Psoas muscle (tissue), 7 donors: ENCODE measurements at regions not wholly inside any gene's neighbourhood (a gene's known extent, or its start where the extent isn't known, plus 50 kb on each side); places are given as distances from the start of the nearest gene placed in this dataset.

Experiments
- ATAC-seq, 4 donors: fragments of 200-7000 bp; cut with Tn5 transposase; one replicate each; pipeline ENCODE4 v1.9.1; 2020; ENCODE audit warnings: moderate library complexity in 3 of 4, mild to moderate bottlenecking in 2 of 4
- DNase-seq, 2 donors: peaks; one replicate each; pipeline ENCODE4 v3.0.0-alpha.2; 2020
- H3K27ac ChIP-seq: fragments of 200-600 bp; one replicate; pipeline ENCODE4 v1.8.0; 2022
- H3K27me3 ChIP-seq, 3 donors: fragments of 200-600 bp in 1 of 3; one replicate each; pipeline versions ENCODE4 v1.6.1 to v1.8.0; 2013 to 2022; ENCODE audit warnings: low read length in 2 of 3, mild to moderate bottlenecking in 2 of 3, moderate library complexity in 1 of 3; ENCODE audit not compliant: insufficient read depth in 3 of 3
- H3K36me3 ChIP-seq, 2 donors: fragments of 200-600 bp in 1 of 2; one replicate each; pipeline versions ENCODE4 v1.6.1 to v1.8.0; 2013 to 2022; ENCODE audit warnings: low read depth in 1 of 2, mild to moderate bottlenecking in 1 of 2, moderate library complexity in 1 of 2; ENCODE audit not compliant: insufficient read depth in 1 of 2
- H3K4me1 ChIP-seq: fragments of 200-600 bp; one replicate; pipeline ENCODE4 v1.8.0; 2022
- H3K4me3 ChIP-seq: fragments of 200-600 bp; one replicate; pipeline ENCODE4 v1.8.0; 2022; ENCODE audit warnings: mild to moderate bottlenecking
- H3K9me3 ChIP-seq: fragments of 200-600 bp; one replicate; pipeline ENCODE4 v1.8.0; 2022
- CTCF ChIP-seq: fragments of 200-600 bp; IDR thresholded peaks from one replicate; pipeline ENCODE4 v1.8.0; 2022; ENCODE audit warnings: antibody characterized with exemption
- WGBS, 3 donors: extraction: QIAGEN DNeasy Blood & Tissue Kit; methylation state at CpG; one replicate each; pipeline versions ENCODE4 v1.1.6 to v1.1.7; 2013; 5-methylcytosine and 5-hydroxymethylcytosine counted together
- intact Hi-C, 2 donors: fragments of 100-400 bp; cut with DNase I; formaldehyde crosslinking; loops; one replicate each; pipeline versions ENCODE4 v1.11.0 to v1.14.2; 2022
- donor health status: healthy with polysubstance abuse.
- donor health status: DM: no; HTN: no; CAD: no; lungs with moderate emphysema.
- donor health status: Bipolar disorder and iron deficiency.
- donor health status: healthy.
- donor health status: DM: yes; HTN: yes; CAD: no.
- donor health status: DM: no; HTN: no; CAD: no.
- donor health status: DM: yes; HTN: yes; CAD: no.

GRCh38 chr13:50419331-50419865 is 404.2 kb downstream of the KCNRG start:
- Histone ChIP-seq H3K36me3 (no peaks in the 10 kb centered on the region), H3K27ac (peak overlapping the region; percentile 87), H3K4me3 (peak overlapping the region; percentile 37), H3K4me1 (peaks cover 57% of the 10 kb centered on the region), H3K27me3 (no peaks in the 10 kb centered on the region), H3K9me3 (no peaks in the 10 kb centered on the region)
- DNase-seq = no peak
- no peak for TF ChIP-seq CTCF
- 40 to 53% (median 50%) methylated on average over 2 of the region's 2 CpGs for WGBS, 3 donors
- intact Hi-C loops = loop anchor here in 1 of 2 donors (5.0 kb wide), 1 partner anchor 292 kb away; no protein-coding TSS in a partner anchor
- ATAC-seq = peak; percentile 54 to 66 (median 60)

GRCh38 chr13:50419896-50420295 is 404.7 kb downstream of the KCNRG start:
- ATAC-seq (peak in 1 of 4 donors; percentile 14), DNase-seq (peak in 1 of 2 donors; percentile 56)
- H3K36me3 ChIP-seq = no peaks in the 10 kb centered on the region
- peaks cover 62% of the 10 kb centered on the region for H3K4me1 ChIP-seq
- TF ChIP-seq CTCF = no peak
- H3K9me3 ChIP-seq = no peaks in the 10 kb centered on the region
- H3K27ac ChIP-seq = peak overlapping the region; percentile 87
- WGBS, 3 donors = 26 to 37% (median 32%) methylated on average over 6 of the region's 6 CpGs
- peak overlapping the region; percentile 37 for H3K4me3 ChIP-seq
- intact Hi-C loops = loop anchor here in 1 of 2 donors (2.0 to 5.0 kb wide), 3 partner anchors 33 to 293 kb away; no protein-coding TSS in a partner anchor
- H3K27me3 ChIP-seq = no peaks in the 10 kb centered on the region

- peak overlapping the region; percentile 87 for H3K27ac ChIP-seq
- DNase-seq (no peak), ATAC-seq (peak; percentile 58 to 83 (median 75))
- H3K4me3 ChIP-seq = no peak overlapping the region
- peaks cover 66% of the 10 kb centered on the region for H3K4me1 ChIP-seq
- no peaks in the 10 kb centered on the region for H3K9me3 ChIP-seq
- WGBS, 3 donors = 30 to 38% (median 33%) methylated on average over 6 of the region's 6 CpGs
- no peaks in the 10 kb centered on the region for H3K36me3 ChIP-seq
- intact Hi-C loops = loop anchor here in 1 of 2 donors (2.0 kb wide), 2 partner anchors 34 to 108 kb away; no protein-coding TSS in a partner anchor
- TF ChIP-seq CTCF = no peak
- no peaks in the 10 kb centered on the region for H3K27me3 ChIP-seq
Observed at GRCh38 chr13:50420718-50421472, 405.7 kb downstream of the KCNRG start.

GRCh38 chr13:50421473-50422130 is 406.4 kb downstream of the KCNRG start:
- no peak for TF ChIP-seq CTCF
- ATAC-seq = peak in 2 of 4 donors; percentile 35 to 39
- DNase-seq = no peak
- no peaks in the 10 kb centered on the region for H3K9me3 ChIP-seq
- intact Hi-C loops = loop anchor here in 1 of 2 donors (2.0 kb wide), 2 partner anchors 35 to 107 kb away; no protein-coding TSS in a partner anchor
- peak overlapping the region; percentile 87 for H3K27ac ChIP-seq
- no peaks in the 10 kb centered on the region for H3K27me3 ChIP-seq
- peaks cover 67% of the 10 kb centered on the region for H3K4me1 ChIP-seq
- 1 to 8% (median 6%) methylated on average over 2 of the region's 2 CpGs for WGBS, 3 donors
- no peaks in the 10 kb centered on the region for H3K36me3 ChIP-seq
- no peak overlapping the region for H3K4me3 ChIP-seq
